ENCODE measurements at regions not wholly inside any gene's neighbourhood (a gene's known extent, or its start where the extent isn't known, plus 50 kb on each side); places are given as distances from the start of the nearest gene placed in this dataset.

- TF ChIP-seq ZNF274 (IDR thresholded peaks at IDR 0.05; ENCODE audit: low read depth, low read length): no peak
- TF ChIP-seq YY1 (IDR thresholded peaks at IDR 0.05; ENCODE audit: insufficient read depth, insufficient read length): no peak
- no peak for TF ChIP-seq SUZ12 (IDR thresholded peaks at IDR 0.05; ENCODE audit: extremely low read depth, insufficient read depth, insufficient read length)
Measured at GRCh38 chr5:13354611-13355010, 589.9 kb downstream of the DNAH5 start.

All from NT2/D1 (cell line).